ENCODE measurements at regions not wholly inside any gene's neighbourhood (a gene's known extent, or its start where the extent isn't known, plus 50 kb on each side); places are given as distances from the start of the nearest gene placed in this dataset.

GRCh38 chr9:84502066-84502465 lies 161.5 kb upstream of the SLC28A3 start:
- H3K4me3 ChIP-seq (ENCODE audit: low read depth, low read length): no peak overlapping the region
- no peak for TF ChIP-seq CTCF (IDR thresholded peaks at IDR 0.05; ENCODE audit: insufficient read depth, low read length)
- no peak for DNase-seq (ENCODE audit: low read depth)

GRCh38 chr9:84504360-84504759 lies 163.8 kb upstream of the SLC28A3 start:
- no peak for DNase-seq (ENCODE audit: low read depth)
- no peak for TF ChIP-seq CTCF (IDR thresholded peaks at IDR 0.05; ENCODE audit: insufficient read depth, low read length)
- no peak overlapping the region for H3K4me3 ChIP-seq (ENCODE audit: low read depth, low read length)

- DNase-seq (ENCODE audit: low read depth): no peak
- no peak for TF ChIP-seq CTCF (IDR thresholded peaks at IDR 0.05; ENCODE audit: insufficient read depth, low read length)
- H3K4me3 ChIP-seq (ENCODE audit: low read depth, low read length): no peak overlapping the region
These were observed 157.9 kb upstream of the NTRK2 start for GRCh38 chr9:84511651-84512050.

- no peak overlapping the region for H3K4me3 ChIP-seq (ENCODE audit: low read depth, low read length)
- no peak for DNase-seq (ENCODE audit: low read depth)
- no peak for TF ChIP-seq CTCF (IDR thresholded peaks at IDR 0.05; ENCODE audit: insufficient read depth, low read length)
These were observed 157.0 kb upstream of the NTRK2 start for GRCh38 chr9:84512493-84512892.

GRCh38 chr9:84513473-84513872 lies 156.1 kb upstream of the NTRK2 start:
- TF ChIP-seq CTCF (IDR thresholded peaks at IDR 0.05; ENCODE audit: insufficient read depth, low read length): no peak
- no peak overlapping the region for H3K4me3 ChIP-seq (ENCODE audit: low read depth, low read length)
- DNase-seq (ENCODE audit: low read depth): no peak

GRCh38 chr9:84513979-84514378 lies 155.6 kb upstream of the NTRK2 start:
- H3K4me3 ChIP-seq (ENCODE audit: low read depth, low read length): no peak overlapping the region
- DNase-seq (ENCODE audit: low read depth): no peak
- TF ChIP-seq CTCF (IDR thresholded peaks at IDR 0.05; ENCODE audit: insufficient read depth, low read length): no peak

GRCh38 chr9:84514421-84514820 lies 155.1 kb upstream of the NTRK2 start:
- no peak for DNase-seq (ENCODE audit: low read depth)
- no peak overlapping the region for H3K4me3 ChIP-seq (ENCODE audit: low read depth, low read length)
- TF ChIP-seq CTCF (IDR thresholded peaks at IDR 0.05; ENCODE audit: insufficient read depth, low read length): no peak
